ENCODE measurements at regions not wholly inside any gene's neighbourhood (a gene's known extent, or its start where the extent isn't known, plus 50 kb on each side); places are given as distances from the start of the nearest gene placed in this dataset.
"Not testable (repeated sequence)": the region's sequence is repeated elsewhere in the genome, so short reads cannot be mapped to it uniquely, and the experiment has no call there.

DNA sequence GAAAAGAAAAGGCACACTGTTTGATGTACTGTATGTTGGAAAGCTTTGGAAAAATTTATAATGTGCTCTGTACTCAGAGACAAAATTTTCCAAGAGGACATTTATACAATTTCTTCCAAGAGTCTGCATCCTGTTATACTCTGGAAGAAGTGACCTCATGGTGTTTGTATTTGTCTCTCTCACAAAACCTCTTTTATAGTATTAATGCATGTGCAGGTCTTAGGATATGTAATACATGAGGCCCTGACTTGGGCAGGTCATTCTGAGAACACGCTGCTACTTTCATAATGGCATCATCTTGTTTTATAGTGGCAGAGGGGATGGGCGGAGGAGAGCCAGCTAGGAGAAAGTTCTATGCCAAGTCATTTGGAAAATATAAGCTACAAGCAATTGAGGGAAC lies 72.0 kb upstream of the P3H2 start:
- peak; percentile 66 to 87 (median 68) for DNase-seq

DNA sequence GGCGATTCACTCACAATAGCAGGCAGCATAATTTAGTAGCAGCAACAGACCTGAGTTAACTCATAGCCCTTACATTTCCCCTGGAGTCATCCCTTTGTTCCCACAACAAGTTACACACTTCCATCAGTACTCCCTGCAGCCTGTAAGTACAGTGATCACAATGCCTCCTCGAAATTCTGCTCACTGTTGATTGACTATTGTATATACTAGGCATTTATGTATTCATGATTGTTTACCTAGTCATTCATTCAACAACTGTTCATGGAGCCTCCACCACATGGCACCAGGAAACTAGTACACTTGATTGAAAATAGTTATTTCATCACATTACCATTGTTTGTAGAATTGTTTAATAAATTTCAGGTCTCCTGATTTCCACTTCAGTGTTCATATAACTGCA lies 71.4 kb upstream of the P3H2 start:
- DNase-seq = no peak

DNA sequence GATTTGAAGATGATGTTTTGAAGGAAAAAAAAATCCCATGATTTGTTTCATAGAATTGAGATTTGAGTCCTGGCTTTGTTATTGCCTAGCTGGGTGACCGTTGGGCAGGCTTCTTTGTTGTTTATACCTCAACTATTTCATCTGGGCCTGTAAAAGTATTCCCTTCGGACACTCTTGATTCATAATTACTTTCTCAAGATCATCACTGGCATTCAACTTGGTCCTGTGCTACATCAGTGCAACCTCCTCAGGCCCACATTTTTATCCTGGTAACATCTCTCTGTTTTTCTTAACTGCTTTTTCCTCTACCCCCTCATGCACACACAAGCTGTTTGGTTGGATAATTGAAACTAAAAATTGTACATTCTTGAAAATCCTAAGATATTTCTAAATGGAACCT lies 67.5 kb upstream of the P3H2 start:
- no peak for DNase-seq

DNA sequence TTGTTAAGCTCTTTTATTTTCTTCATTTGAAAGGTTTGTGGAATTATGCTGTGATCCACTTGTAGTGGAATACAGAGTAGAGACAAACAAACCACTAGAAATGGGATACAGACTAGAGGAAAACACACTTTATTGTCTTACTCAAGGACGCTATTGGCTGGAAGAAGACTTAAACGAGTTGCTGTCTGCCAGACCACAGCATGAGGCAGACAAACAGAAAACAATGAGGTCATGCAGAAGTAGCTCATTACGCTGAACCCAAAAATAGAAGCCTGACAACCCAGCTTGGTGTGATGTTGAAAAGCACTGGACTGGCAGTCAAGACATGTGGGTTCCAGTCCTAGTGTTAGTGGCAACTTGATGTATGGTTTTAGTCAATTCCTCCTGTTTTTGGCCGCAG lies 62.4 kb upstream of the P3H2 start:
- peak; percentile 42 to 84 (median 52) for DNase-seq

DNA sequence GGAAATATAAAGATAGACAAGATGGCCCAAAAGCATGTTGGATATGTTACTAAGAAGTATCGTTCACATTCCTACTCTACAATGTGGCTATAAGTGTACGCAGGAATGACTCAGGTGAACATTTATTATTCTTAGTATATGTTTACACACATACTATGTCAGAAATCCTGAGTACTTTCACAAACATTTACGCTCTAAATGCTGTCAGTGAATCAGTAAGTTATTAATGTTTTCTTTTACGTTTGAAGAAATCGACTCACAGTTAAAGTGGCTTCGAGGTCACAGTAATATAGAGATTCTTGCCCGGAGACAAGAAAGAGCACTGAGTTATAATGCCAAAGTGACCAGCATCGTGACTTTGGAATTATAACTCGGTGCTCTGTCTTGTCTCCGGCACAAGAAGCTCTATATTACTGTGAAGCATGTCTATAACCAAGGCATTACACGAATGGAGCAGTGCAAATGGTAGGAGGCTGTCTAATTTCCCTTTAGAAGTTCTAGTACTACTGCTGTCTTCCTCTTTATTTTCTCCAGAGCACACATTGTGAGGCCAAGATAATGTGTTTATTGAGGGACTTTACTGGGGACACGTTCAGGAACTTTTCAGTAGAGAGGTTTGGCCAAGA lies 61.8 kb upstream of the P3H2 start:
- peak in 1 of 3 donors; percentile 22 for DNase-seq

DNA sequence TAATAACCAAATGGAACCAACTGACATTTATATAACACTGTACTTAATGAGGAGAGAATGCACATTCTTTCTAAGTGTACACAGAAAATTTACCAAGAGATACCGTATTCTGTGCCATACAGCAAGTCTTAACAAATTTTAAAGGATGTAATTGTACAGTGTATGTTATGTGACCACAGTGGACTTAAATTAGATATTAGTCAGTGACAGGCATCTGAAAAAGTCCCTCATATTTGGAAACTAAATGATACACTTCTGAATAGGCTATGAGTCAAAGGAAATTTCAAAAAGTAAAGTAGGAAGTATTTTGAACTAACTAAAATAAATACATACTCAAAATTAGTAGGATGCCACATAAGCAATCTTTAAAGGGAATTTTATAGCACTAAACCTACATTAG lies 59.6 kb upstream of the P3H2 start:
- DNase-seq = no peak

DNA sequence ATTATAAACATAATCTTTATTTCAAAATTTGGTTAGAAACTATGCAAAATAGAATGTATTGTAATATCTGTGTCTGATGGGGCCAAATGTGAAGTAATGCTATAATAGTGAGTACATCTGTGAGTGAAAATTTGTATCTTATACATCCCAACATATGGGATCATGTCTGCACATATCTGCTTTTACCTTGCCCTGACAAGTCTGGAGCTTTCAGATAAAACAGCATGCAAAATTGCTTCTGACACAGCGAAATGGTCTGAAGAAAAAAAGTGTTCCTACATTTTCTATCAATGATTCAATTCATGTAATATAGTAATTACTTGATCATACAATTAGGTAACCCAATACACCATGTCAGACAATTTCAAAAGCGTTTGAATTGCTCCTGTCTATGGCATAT lies 58.1 kb upstream of the P3H2 start:
- no peak for DNase-seq

DNA sequence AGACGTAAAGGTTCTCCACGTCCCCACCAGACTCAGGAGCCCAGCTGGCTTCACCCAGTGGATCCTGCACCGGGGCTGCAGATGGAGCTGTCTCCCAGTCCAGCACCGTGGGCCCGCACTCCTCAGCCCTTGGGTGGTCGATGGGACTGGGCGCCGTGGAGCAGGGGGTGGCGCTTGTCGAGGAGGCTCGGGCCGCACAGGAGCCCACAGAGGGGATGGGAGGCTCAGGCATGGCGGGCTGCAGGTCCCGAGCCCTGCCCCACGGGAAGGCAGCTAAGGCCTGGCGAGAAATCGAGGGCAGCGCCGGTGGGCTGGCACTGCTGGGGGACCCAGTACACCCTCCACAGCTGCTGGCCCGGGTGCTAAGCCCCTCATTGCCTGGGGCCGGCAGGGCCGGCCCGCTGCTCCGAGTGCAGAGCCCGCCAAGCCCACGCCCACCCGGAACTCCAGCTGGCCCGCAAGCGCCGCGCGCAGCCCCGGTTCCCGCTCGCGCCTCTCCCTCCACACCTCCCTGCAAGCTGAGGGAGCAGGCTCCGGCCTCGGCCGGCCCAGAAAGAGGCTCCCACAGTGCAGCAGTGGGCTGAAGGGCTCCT lies 56.3 kb upstream of the P3H2 start:
- DNase-seq = not testable (repeated sequence)

DNA sequence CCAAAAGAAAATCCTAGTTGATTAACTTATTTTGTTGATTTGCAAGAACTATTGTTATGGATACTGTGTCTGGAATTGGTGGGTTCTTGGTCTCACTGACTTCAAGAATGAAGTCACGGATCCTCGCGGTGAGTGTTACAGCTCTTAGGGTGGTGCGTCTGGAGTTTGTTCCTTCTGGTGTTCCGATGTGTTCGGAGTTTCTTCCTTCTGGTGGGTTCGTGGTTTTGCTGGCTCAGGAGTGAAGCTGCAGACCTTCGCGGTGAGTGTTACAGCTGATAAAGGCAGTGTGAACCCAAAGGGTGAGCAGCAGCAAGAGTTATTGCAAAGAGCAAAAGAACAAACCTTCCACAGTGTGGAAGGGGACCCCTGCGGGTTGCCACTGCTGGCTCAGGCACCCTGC lies 55.4 kb upstream of the P3H2 start:
- not testable (repeated sequence) for DNase-seq

DNA sequence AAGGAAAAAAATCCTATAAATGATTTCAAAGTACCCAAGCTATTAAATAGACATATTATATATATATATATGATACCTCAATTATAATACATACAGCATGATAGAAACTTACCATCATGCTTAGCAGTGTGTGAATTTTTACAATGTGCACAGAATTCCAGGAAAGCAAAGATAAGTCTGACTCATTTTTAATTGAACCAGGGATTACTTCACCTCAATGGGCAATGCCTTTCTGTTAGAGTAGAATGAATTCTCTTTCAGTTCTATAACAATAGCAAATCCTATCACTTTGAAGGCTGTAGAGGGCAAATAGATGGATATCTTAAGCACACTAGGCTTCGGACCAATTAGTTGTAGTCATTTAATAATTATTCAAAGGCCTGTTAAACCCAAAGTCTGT lies 54.8 kb upstream of the P3H2 start:
- DNase-seq = no peak

DNA sequence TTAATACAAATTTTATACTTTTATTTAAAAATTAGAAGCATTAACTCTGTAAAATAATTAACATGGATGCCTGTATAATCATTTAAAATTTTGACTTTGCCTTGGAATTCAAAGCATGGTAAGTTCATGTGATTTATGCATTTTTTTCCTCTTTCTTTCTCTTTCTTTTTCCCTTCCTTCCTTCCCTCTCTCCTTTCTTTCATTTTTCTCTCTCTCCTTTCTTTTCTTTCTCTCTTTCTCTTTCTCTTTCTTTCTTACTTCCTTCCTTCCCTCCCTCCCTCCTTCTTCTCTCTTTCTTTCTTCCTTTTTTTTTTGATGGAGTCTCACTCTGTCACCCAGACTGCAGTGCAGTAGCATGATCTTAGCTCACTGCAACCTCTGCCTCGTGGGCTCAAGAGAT lies 53.8 kb upstream of the P3H2 start:
- no peak for DNase-seq

DNA sequence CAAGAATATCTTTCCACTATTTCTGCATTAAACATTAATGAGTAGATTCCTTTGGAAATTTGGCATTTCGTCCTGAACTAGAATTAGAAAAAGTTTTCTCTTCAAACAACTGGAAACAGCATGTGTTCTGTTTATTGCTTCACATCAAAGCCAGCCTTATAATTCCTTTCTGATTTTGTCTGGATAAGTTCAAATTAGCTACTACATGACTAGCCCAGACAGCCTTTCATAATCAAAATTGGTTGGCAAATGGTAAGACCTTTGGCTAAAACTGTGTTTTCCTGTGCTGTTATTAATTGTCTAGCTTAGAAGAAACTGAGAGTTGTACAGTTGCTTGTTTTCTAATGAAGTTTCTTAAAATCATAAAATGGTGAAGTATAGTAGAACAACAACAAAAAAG lies 52.7 kb upstream of the P3H2 start:
- no peak for DNase-seq

DNA sequence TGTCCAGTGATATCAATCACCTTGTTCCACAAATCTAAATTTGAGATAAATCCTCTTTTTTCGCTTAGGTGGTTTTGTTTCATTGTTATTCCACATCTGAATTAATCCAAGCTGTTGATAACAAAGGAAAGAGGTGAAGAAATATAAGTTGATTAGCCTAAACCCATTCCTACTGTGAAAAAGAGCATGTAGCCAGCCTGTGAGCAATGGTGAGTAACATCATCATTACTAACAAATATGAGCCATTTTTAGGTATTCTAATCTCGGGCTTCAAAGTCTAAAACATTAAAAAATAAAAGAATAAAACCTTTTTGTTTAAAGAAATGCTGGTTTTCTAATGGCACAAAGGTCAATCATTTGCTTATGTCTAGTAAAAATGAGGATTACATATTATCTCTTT lies 52.1 kb upstream of the P3H2 start:
- no peak for DNase-seq
